HCT116 (cell line): ENCODE measurements at regions not wholly inside any gene's neighbourhood (a gene's known extent, or its start where the extent isn't known, plus 50 kb on each side); places are given as distances from the start of the nearest gene placed in this dataset.

ENCODE experiments used
- ATAC-seq: fragments of 200-7000 bp; cut with Tn5 transposase; 2 replicates; pipeline ENCODE4 v1.9.1; 2020; ENCODE audit warnings: mild to moderate bottlenecking, moderate library complexity
- BruUV-seq: library from RNA; stranded (reverse); fragments of 400-500 nt; replicated peaks from 2 replicates; lab custom pipeline; 2021; lab: Mats Ljungman, UMichigan
- CTCF ChIA-PET: fragments of 300-600 bp; sonication (Branson Sonifier 250); formaldehyde crosslinking; loops from one replicate; lab custom pipeline; 2021; ENCODE audit warnings: antibody characterized with exemption; lab: Charles Lee
- POLR2A ChIA-PET: fragments of 300-600, 350-600 bp; sonication (Branson Sonifier 250); formaldehyde crosslinking; loops from one replicate; lab custom pipeline; 2021; ENCODE audit warnings: antibody characterized with exemption; lab: Charles Lee
- RAD21 ChIA-PET, 2 experiments: fragments of 300-600 bp; sonication (Branson Sonifier 250); formaldehyde crosslinking; loops; one replicate each; lab custom pipeline; 2023; ENCODE audit warnings: low total read pairs in 2 of 2; ENCODE audit not compliant: uncharacterized antibody in 2 of 2, unreplicated experiment in 2 of 2, low non-redundant PET in 1 of 2; lab: Charles Lee
- DNase-seq: peaks from one replicate; pipeline ENCODE4 v3.0.0-alpha.2; 2010; ENCODE audit warnings: low read depth, low spot score
- H2AFZ ChIP-seq: fragments of 200-600 bp; shearing (Covaris generic), sonication (generic); 2 replicates; pipeline ENCODE4 v1.6.1; 2017; ENCODE audit warnings: low read depth, mixed run types, mixed read lengths, antibody characterized with exemption, low read length; ENCODE audit not compliant: poor library complexity, severe bottlenecking
- H3K27ac ChIP-seq: 2 replicates; pipeline ENCODE4 v1.5.1; 2012; ENCODE audit warnings: low read depth, low read length
- H3K27me3 ChIP-seq: fragments of 200-600 bp; sonication (generic); 2 replicates; pipeline ENCODE4 v1.6.1; 2016; ENCODE audit warnings: mixed run types, low read length, mixed read lengths; ENCODE audit not compliant: insufficient read depth
- H3K36me3 ChIP-seq, 2 experiments: fragments of 200-500 bp in 1 of 2; fragments of 200-600 bp in 1 of 2; sonication (Bioruptor generic) in 1 of 2; sonication (generic) in 1 of 2; 2 replicates each; pipeline versions ENCODE4 v1.5.1 to v1.6.1; 2014 to 2016; ENCODE audit warnings: low read length in 2 of 2, inconsistent platforms in 1 of 2, mixed read lengths in 1 of 2, mixed run types in 1 of 2; ENCODE audit not compliant: insufficient read depth in 2 of 2, control insufficient read depth in 1 of 2
- H3K4me1 ChIP-seq, 2 experiments: fragments of 200-600 bp in 1 of 2; sonication (generic) in 1 of 2; 2 replicates each; pipeline versions ENCODE4 v1.5.1 to v1.6.1; 2012 to 2017; ENCODE audit warnings: low read length in 2 of 2, inconsistent platforms in 1 of 2, mild to moderate bottlenecking in 1 of 2, mixed read lengths in 1 of 2, mixed run types in 1 of 2, moderate library complexity in 1 of 2; ENCODE audit not compliant: insufficient read depth in 2 of 2, control insufficient read depth in 1 of 2
- H3K4me2 ChIP-seq: fragments of 200-600 bp; sonication (generic); 2 replicates; pipeline ENCODE4 v1.6.1; 2017; ENCODE audit warnings: mixed run types, low read length, mixed read lengths
- H3K4me3 ChIP-seq, 2 experiments: fragments of 200-600 bp in 1 of 2; sonication (generic) in 1 of 2; replicated peaks in 1 of 2; 2 replicates each; pipeline ENCODE4 v1.5.1; 2011 to 2016; ENCODE audit warnings: low read length in 2 of 2, control low read depth in 1 of 2, low read depth in 1 of 2, mild to moderate bottlenecking in 1 of 2, mixed read lengths in 1 of 2, mixed run types in 1 of 2
- H3K79me2 ChIP-seq: fragments of 200-600 bp; sonication (generic); 2 replicates; pipeline ENCODE4 v1.6.1; 2017; ENCODE audit warnings: mild to moderate bottlenecking, mixed run types, low read length, moderate library complexity, mixed read lengths; ENCODE audit not compliant: insufficient read depth
- H3K9ac ChIP-seq: fragments of 200-600 bp; sonication (generic); 2 replicates; pipeline ENCODE4 v1.6.1; 2016; ENCODE audit warnings: low read length, mixed read lengths
- H3K9me2 ChIP-seq: fragments of 200-600 bp; sonication (generic), shearing (Covaris generic); 2 replicates; pipeline ENCODE4 v1.6.1; 2017; ENCODE audit warnings: mixed run types, mild to moderate bottlenecking, moderate library complexity; ENCODE audit not compliant: insufficient read depth
- H3K9me3 ChIP-seq, 2 experiments: fragments of 200-500 bp in 1 of 2; fragments of 200-600 bp in 1 of 2; sonication (Bioruptor generic) in 1 of 2; sonication (generic) in 1 of 2; 2 replicates each; pipeline ENCODE4 v1.6.1; 2014 to 2017; ENCODE audit warnings: low read length in 2 of 2, mixed read lengths in 2 of 2, inconsistent platforms in 1 of 2, low read depth in 1 of 2, mild to moderate bottlenecking in 1 of 2, mixed run types in 1 of 2, moderate library complexity in 1 of 2; ENCODE audit not compliant: control insufficient read depth in 1 of 2, insufficient read depth in 1 of 2
- H4K20me1 ChIP-seq: fragments of 200-600 bp; sonication (generic), shearing (Covaris generic); 2 replicates; pipeline ENCODE4 v1.6.1; 2017; ENCODE audit warnings: mixed run types, mild to moderate bottlenecking, moderate library complexity; ENCODE audit not compliant: insufficient read depth
- CBX3 ChIP-seq: IDR thresholded peaks from 2 replicates; pipeline ENCODE4 v1.6.1; 2012; ENCODE audit warnings: low read depth
- CEBPB ChIP-seq: IDR thresholded peaks from 2 replicates; pipeline ENCODE4 v1.6.1; 2012; ENCODE audit warnings: low read depth
- EGR1 ChIP-seq: IDR thresholded peaks from 2 replicates; pipeline ENCODE4 v1.6.1; 2012; ENCODE audit warnings: low read depth
- ELF1 ChIP-seq: IDR thresholded peaks from 2 replicates; pipeline ENCODE4 v1.6.1; 2012; ENCODE audit warnings: low read depth, borderline replicate concordance
- EZH2 ChIP-seq: fragments of 200-600 bp; sonication (generic); IDR thresholded peaks from 2 replicates; pipeline ENCODE4 v1.6.1; 2017; ENCODE audit warnings: antibody characterized with exemption, mixed run types
- EZH2phosphoT487 ChIP-seq: fragments of 200-600 bp; IDR thresholded peaks from 2 replicates; pipeline ENCODE4 v1.6.1; 2018; ENCODE audit warnings: antibody characterized with exemption, borderline replicate concordance
- FOSL1 ChIP-seq: IDR thresholded peaks from 2 replicates; pipeline ENCODE4 v1.6.1; 2012; ENCODE audit warnings: low read depth
- POLR2AphosphoS5 ChIP-seq: IDR thresholded peaks from 2 replicates; pipeline ENCODE4 v1.6.1; 2011; ENCODE audit warnings: mild to moderate bottlenecking, low read depth, low read length, moderate library complexity
- RAD21 ChIP-seq: IDR thresholded peaks from 2 replicates; pipeline ENCODE4 v1.6.1; 2012; ENCODE audit warnings: low read depth, mild to moderate bottlenecking
- SIN3A ChIP-seq: IDR thresholded peaks from 2 replicates; pipeline ENCODE4 v1.6.1; 2012; ENCODE audit warnings: low read depth
- SP1 ChIP-seq: IDR thresholded peaks from 2 replicates; pipeline ENCODE4 v1.6.1; 2012; ENCODE audit warnings: low read depth
- SRF ChIP-seq: IDR thresholded peaks from 2 replicates; pipeline ENCODE4 v1.6.1; 2012; ENCODE audit warnings: low read depth
- TCF7L2 ChIP-seq: IDR thresholded peaks from 2 replicates; pipeline ENCODE4 v1.7.0; 2011; ENCODE audit warnings: borderline replicate concordance, inconsistent platforms; ENCODE audit not compliant: insufficient read depth, insufficient read length; ENCODE audit errors: extremely low read depth
- YY1 ChIP-seq: IDR thresholded peaks from 2 replicates; pipeline ENCODE4 v1.6.1; 2011; ENCODE audit warnings: low read length, low read depth, moderate library complexity, mild to moderate bottlenecking; ENCODE audit not compliant: insufficient replicate concordance; ENCODE audit errors: extremely low read depth
- ZFX ChIP-seq: fragments of 450-650 bp; IDR thresholded peaks from 2 replicates; pipeline ENCODE4 v1.6.1; 2017
- ZNF274 ChIP-seq: fragments of 200-500 bp; sonication (Bioruptor generic); IDR thresholded peaks from 2 replicates; pipeline ENCODE4 v1.6.1; 2014; ENCODE audit warnings: mild to moderate bottlenecking, low read depth, low read length, inconsistent platforms
- intact Hi-C: fragments of 100-400 bp; cut with micrococcal nuclease; formaldehyde crosslinking; loops from 2 replicates; pipeline ENCODE4 v1.10.0; 2022
- TF ChIP-seq, protein P1 (sequence below): IDR thresholded peaks from 2 replicates; pipeline ENCODE4 v1.6.1; 2012
- TF ChIP-seq, protein P2 (sequence below): IDR thresholded peaks from 2 replicates; pipeline ENCODE4 v1.6.1; 2011; ENCODE audit warnings: mild to moderate bottlenecking, low read length, moderate library complexity; ENCODE audit not compliant: insufficient replicate concordance; ENCODE audit errors: extremely low read depth
- TF ChIP-seq, protein P3 (sequence below), 3 experiments: fragments of 200-600 bp in 1 of 3; sonication (generic) in 1 of 3; IDR thresholded peaks in 2 of 3; conservative IDR thresholded peaks in 1 of 3; 2 replicates each; pipeline ENCODE4 v1.5.1; 2012 to 2017; ENCODE audit warnings: low read depth in 2 of 3, low read length in 2 of 3, antibody characterized with exemption in 1 of 3, borderline replicate concordance in 1 of 3, control low read depth in 1 of 3, mild to moderate bottlenecking in 1 of 3, mixed read lengths in 1 of 3, mixed run types in 1 of 3, moderate library complexity in 1 of 3; ENCODE audit not compliant: insufficient read depth in 1 of 3

DNA sequence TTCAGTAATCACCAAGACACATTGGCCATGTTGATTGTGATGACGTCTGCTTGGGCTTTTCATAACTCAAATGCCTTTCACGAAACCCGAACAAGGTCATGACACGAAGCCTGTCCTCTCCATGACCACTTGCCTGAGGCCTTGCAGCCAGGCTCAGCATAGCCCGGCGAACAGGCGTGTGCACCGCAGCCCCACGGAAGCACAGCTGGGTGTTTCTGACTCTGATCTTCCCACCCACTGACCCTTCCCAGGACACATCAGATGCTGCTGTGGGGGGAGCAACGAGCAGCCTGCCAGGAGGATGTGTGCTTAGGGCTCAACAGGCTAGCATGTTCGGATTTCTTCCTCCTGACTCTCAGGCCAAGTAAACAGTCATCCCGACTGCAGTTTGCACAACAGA lies 369.4 kb upstream of the SALL3 start:
- ChIA-PET POLR2A (no interaction called here), CTCF (no interaction called here), RAD21 (no interaction called here)
- no TSS peak for BruUV-seq
- Histone ChIP-seq H3K4me3 (no peak overlapping the region), H3K36me3 (no peaks in the 10 kb centered on the region), H3K27me3 (no peaks in the 10 kb centered on the region), H3K9ac (no peak overlapping the region), H3K9me3 (peaks cover 0 to 4% of the 10 kb centered on the region in 2 experiments; a peak in 2 of 4 replicates), H2AFZ (no peak overlapping the region), H3K9me2 (no peaks in the 10 kb centered on the region), H4K20me1 (no peaks in the 10 kb centered on the region), H3K27ac (no peak overlapping the region), H3K79me2 (no peaks in the 10 kb centered on the region), H3K4me2 (no peak overlapping the region), H3K4me1 (no peaks in the 10 kb centered on the region)
- intact Hi-C loops, result no loop called here
- DNase-seq (no peak), ATAC-seq (no peak)
- TF ChIP-seq, protein P1, sequence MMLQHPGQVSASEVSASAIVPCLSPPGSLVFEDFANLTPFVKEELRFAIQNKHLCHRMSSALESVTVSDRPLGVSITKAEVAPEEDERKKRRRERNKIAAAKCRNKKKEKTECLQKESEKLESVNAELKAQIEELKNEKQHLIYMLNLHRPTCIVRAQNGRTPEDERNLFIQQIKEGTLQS, result no peak
- TF ChIP-seq SRF (no peak), CEBPB (no peak), ZFX (no peak), EZH2 (no peak), ZNF274 (no peak), SP1 (no peak), CBX3 (no peak), ELF1 (no peak), EGR1 (no peak), FOSL1 (no peak), RAD21 (no peak), POLR2AphosphoS5 (no peak), SIN3A (no peak), EZH2phosphoT487 (no peak), YY1 (no peak), TCF7L2 (no peak)
- TF ChIP-seq, protein P2, sequence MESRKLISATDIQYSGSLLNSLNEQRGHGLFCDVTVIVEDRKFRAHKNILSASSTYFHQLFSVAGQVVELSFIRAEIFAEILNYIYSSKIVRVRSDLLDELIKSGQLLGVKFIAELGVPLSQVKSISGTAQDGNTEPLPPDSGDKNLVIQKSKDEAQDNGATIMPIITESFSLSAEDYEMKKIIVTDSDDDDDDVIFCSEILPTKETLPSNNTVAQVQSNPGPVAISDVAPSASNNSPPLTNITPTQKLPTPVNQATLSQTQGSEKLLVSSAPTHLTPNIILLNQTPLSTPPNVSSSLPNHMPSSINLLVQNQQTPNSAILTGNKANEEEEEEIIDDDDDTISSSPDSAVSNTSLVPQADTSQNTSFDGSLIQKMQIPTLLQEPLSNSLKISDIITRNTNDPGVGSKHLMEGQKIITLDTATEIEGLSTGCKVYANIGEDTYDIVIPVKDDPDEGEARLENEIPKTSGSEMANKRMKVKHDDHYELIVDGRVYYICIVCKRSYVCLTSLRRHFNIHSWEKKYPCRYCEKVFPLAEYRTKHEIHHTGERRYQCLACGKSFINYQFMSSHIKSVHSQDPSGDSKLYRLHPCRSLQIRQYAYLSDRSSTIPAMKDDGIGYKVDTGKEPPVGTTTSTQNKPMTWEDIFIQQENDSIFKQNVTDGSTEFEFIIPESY, result no peak
- TF ChIP-seq, protein P3, sequence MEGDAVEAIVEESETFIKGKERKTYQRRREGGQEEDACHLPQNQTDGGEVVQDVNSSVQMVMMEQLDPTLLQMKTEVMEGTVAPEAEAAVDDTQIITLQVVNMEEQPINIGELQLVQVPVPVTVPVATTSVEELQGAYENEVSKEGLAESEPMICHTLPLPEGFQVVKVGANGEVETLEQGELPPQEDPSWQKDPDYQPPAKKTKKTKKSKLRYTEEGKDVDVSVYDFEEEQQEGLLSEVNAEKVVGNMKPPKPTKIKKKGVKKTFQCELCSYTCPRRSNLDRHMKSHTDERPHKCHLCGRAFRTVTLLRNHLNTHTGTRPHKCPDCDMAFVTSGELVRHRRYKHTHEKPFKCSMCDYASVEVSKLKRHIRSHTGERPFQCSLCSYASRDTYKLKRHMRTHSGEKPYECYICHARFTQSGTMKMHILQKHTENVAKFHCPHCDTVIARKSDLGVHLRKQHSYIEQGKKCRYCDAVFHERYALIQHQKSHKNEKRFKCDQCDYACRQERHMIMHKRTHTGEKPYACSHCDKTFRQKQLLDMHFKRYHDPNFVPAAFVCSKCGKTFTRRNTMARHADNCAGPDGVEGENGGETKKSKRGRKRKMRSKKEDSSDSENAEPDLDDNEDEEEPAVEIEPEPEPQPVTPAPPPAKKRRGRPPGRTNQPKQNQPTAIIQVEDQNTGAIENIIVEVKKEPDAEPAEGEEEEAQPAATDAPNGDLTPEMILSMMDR (IDR thresholded peaks at IDR 0.05 in 2 of 3, conservative IDR thresholded peaks at IDR 0.05 in 1 of 3; ENCODE audit: borderline replicate concordance in 1 of 3, insufficient read depth in 1 of 3, low read depth in 2 of 3, low read length in 2 of 3), result no peak
